Tibial nerve (tissue), 3 donors: ENCODE measurements at regions not wholly inside any gene's neighbourhood (a gene's known extent, or its start where the extent isn't known, plus 50 kb on each side); places are given as distances from the start of the nearest gene placed in this dataset.

Experiments used
- CTCF ChIP-seq, 5 experiments: fragments of 200-600 bp in 3 of 5; fragments of 450-650 bp in 2 of 5; sonication (generic) in 3 of 5; IDR thresholded peaks; one replicate each; pipeline ENCODE4 v1.5.1; 2016 to 2019; ENCODE audit warnings: antibody characterized with exemption in 5 of 5, mild to moderate bottlenecking in 3 of 5, moderate library complexity in 2 of 5
- POLR2A ChIP-seq, 2 donors: fragments of 450-650 bp; IDR thresholded peaks; one replicate each; pipeline ENCODE4 v1.6.1; 2017; ENCODE audit warnings: antibody characterized with exemption in 2 of 2, mild to moderate bottlenecking in 2 of 2, moderate library complexity in 2 of 2

- TF ChIP-seq POLR2A (IDR thresholded peaks at IDR 0.05) (no peak), CTCF (IDR thresholded peaks at IDR 0.05) (no peak)
These were observed 259.0 kb upstream of the SALL3 start for GRCh38 chr18:78720456-78721237.
